Thoracic aorta (tissue), 2 donors: ENCODE measurements at regions not wholly inside any gene's neighbourhood (a gene's known extent, or its start where the extent isn't known, plus 50 kb on each side); places are given as distances from the start of the nearest gene placed in this dataset.
"Not testable (repeated sequence)": the region's sequence is repeated elsewhere in the genome, so short reads cannot be mapped to it uniquely, and the experiment has no call there.

ENCODE experiments used
- ATAC-seq: fragments of 150-250 bp; one replicate; pipeline ENCODE4 v1.8.0; 2017; ENCODE audit warnings: low read depth; ENCODE audit not compliant: insufficient number of reproducible peaks, low FRiP score
- DNase-seq: peaks from one replicate; pipeline ENCODE4 v3.0.0-alpha.2; 2020; ENCODE audit warnings: low spot score
- H3K27ac ChIP-seq, 2 donors: fragments of 200-600 bp; sonication (generic); 1 replicate in 1 of 2; 2 replicates in 1 of 2; pipeline ENCODE4 v1.5.1; 2016; ENCODE audit warnings: mild to moderate bottlenecking in 2 of 2, moderate library complexity in 2 of 2
- H3K27me3 ChIP-seq: fragments of 200-600 bp; sonication (generic); replicated peaks from 2 replicates; pipeline ENCODE4 v1.6.0; 2016; ENCODE audit warnings: mild to moderate bottlenecking; ENCODE audit not compliant: insufficient read depth
- H3K36me3 ChIP-seq: fragments of 200-600 bp; sonication (generic); one replicate; pipeline ENCODE4 v1.5.1; 2016
- H3K4me1 ChIP-seq, 2 donors: fragments of 200-600 bp; sonication (generic); 1 replicate in 1 of 2; 2 replicates in 1 of 2; pipeline versions ENCODE4 v1.5.1 to v1.6.0; 2016; ENCODE audit warnings: low read depth in 2 of 2, mild to moderate bottlenecking in 1 of 2; ENCODE audit not compliant: control insufficient read depth in 1 of 2
- H3K4me3 ChIP-seq: fragments of 200-600 bp; sonication (generic); 2 replicates; pipeline ENCODE4 v1.5.1; 2016; ENCODE audit warnings: mild to moderate bottlenecking
- H3K9me3 ChIP-seq: fragments of 200-600 bp; sonication (generic); 2 replicates; pipeline ENCODE4 v1.5.1; 2016
- CTCF ChIP-seq: fragments of 200-600 bp; sonication (generic); IDR thresholded peaks from one replicate; pipeline ENCODE4 v1.5.1; 2019; ENCODE audit warnings: antibody characterized with exemption

GRCh38 chr13:31545616-31546015 is 193.7 kb upstream of the RXFP2 start:
- no peak for DNase-seq
- TF ChIP-seq CTCF = no peak
- Histone ChIP-seq H3K27me3 (no peaks in the 10 kb centered on the region), H3K27ac (no peak overlapping the region), H3K9me3 (no peaks in the 10 kb centered on the region), H3K4me1 (no peaks in the 10 kb centered on the region), H3K4me3 (no peak overlapping the region), H3K36me3 (no peaks in the 10 kb centered on the region)
- no peak for ATAC-seq

DNA sequence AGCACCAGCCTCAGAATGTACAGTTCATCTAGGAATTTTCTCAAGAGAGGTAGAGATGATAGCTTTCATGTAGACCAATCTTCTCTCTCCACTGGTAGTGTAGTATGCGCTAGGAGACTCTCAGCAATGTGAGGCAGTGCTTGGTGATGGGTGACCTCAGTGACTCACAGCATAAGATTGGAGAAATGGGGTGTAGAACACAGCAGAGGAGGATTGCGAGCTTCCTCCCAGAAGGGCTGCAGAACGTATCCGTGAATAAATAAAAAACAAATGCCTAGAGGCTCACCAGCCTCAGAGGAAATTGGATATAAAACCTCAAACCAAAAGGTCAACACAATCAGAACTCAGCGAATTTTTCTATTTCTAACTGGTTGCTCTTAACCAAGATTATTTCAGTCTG is 182.9 kb upstream of the RXFP2 start:
- no peaks in the 10 kb centered on the region for H3K27me3 ChIP-seq
- H3K4me3 ChIP-seq = no peak overlapping the region
- no peaks in the 10 kb centered on the region for H3K9me3 ChIP-seq
- H3K4me1 ChIP-seq = no peaks in the 10 kb centered on the region
- ATAC-seq (no peak), DNase-seq (no peak)
- no peak overlapping the region for H3K27ac ChIP-seq
- TF ChIP-seq CTCF = no peak
- H3K36me3 ChIP-seq = no peaks in the 10 kb centered on the region

DNA sequence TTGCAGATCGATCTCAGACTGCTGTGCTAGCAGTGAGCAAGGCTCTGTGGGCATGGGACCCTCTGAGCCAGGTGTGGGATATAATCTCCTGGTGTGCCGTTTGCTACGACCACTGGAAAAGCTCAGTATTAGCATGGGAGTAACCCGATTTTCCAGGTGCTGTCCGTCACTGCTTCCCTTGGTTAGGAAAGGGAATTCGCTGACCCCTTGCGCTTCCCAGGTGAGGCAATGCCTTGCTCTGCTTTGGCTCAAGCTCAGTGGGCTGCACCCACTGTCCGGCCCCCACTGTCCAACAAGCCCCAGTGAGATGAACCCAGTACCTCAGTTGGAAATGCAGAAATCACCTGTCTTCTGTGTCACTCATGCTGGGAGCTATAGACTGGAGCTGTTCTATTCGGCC is 155.1 kb upstream of the RXFP2 start:
- ATAC-seq, H3K27ac ChIP-seq, H3K4me1 ChIP-seq, H3K9me3 ChIP-seq, H3K36me3 ChIP-seq, DNase-seq, H3K4me3 ChIP-seq, H3K27me3 ChIP-seq: not testable (repeated sequence)

- Histone ChIP-seq H3K9me3 (no peaks in the 10 kb centered on the region), H3K36me3 (no peaks in the 10 kb centered on the region), H3K4me3 (no peak overlapping the region), H3K27ac (no peak overlapping the region), H3K27me3 (no peaks in the 10 kb centered on the region), H3K4me1 (no peaks in the 10 kb centered on the region)
- no peak for ATAC-seq
- TF ChIP-seq CTCF = no peak
- no peak for DNase-seq
These were observed 151.5 kb upstream of the RXFP2 start for GRCh38 chr13:31587698-31588266.

DNA sequence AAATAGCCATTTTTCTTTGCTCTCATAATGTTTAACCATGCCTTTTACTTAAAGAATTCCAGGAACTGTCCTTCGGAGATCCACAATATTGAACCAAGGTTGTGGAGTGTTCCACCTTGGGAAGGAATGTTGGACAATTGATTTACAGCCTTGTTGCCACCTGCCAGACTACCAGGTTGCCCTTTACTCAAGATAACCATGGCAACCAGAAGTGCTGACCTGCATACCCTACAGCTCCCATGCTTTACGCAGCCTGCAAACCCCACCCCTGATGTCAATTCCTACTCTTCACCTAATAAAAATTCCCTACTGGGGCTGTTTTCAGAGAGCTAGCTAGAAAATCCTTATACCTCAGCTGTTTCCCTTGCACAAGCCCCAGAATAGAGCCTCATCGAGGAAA is 151.0 kb upstream of the RXFP2 start:
- TF ChIP-seq CTCF = no peak
- no peaks in the 10 kb centered on the region for H3K9me3 ChIP-seq
- no peaks in the 10 kb centered on the region for H3K36me3 ChIP-seq
- no peaks in the 10 kb centered on the region for H3K27me3 ChIP-seq
- H3K4me1 ChIP-seq = no peaks in the 10 kb centered on the region
- DNase-seq (no peak), ATAC-seq (no peak)
- H3K27ac ChIP-seq = no peak overlapping the region
- H3K4me3 ChIP-seq = no peak overlapping the region

DNA sequence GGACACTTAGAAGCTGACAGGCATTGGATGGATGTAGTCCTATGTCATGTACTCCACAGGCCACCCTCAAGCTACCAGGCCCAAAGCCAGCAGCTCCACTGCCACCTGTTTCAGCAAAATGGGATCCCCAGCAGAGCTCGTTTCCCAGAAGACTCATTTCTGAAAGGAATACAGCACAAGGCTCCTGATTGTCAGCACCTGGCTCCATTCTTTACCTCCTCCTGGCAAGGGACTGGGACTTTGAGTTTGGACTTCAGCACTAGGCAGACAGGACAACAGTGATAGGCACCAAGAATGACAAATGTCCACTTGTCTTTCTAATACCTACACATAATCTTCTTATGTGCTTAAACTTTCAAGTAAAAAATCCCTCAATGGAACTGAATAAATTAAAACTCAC is 150.4 kb upstream of the RXFP2 start:
- H3K4me1 ChIP-seq = no peaks in the 10 kb centered on the region
- no peak overlapping the region for H3K4me3 ChIP-seq
- no peaks in the 10 kb centered on the region for H3K9me3 ChIP-seq
- no peak for TF ChIP-seq CTCF
- DNase-seq = no peak
- H3K27me3 ChIP-seq = no peaks in the 10 kb centered on the region
- H3K36me3 ChIP-seq = no peaks in the 10 kb centered on the region
- H3K27ac ChIP-seq = no peak overlapping the region
- no peak for ATAC-seq
